Neural cell (in vitro differentiated cells): ENCODE measurements at regions not wholly inside any gene's neighbourhood (a gene's known extent, or its start where the extent isn't known, plus 50 kb on each side); places are given as distances from the start of the nearest gene placed in this dataset.
A peak's percentile ranks its signal among the peaks of the same experiment; 100 is the strongest.

Source experiments
- H2AFZ ChIP-seq: fragments of 200-600, 300-800 bp; sonication (generic), shearing (Covaris generic); 2 replicates; pipeline ENCODE4 v1.6.0; 2014; ENCODE audit warnings: low read depth, mild to moderate bottlenecking, antibody characterized with exemption, low read length, moderate library complexity
- H3F3A ChIP-seq: fragments of 200-600 bp; shearing (Covaris generic); 2 replicates; pipeline ENCODE4 v1.6.1; 2016; ENCODE audit warnings: mild to moderate bottlenecking, moderate library complexity, mixed read lengths, antibody characterized with exemption, low read length; ENCODE audit not compliant: insufficient read depth, poor library complexity, severe bottlenecking
- H3K27ac ChIP-seq: fragments of 200-600, 300-800 bp; sonication (generic), shearing (Covaris generic); 2 replicates; pipeline ENCODE4 v1.5.1; 2014; ENCODE audit warnings: mild to moderate bottlenecking, low read length, moderate library complexity
- H3K27me3 ChIP-seq: fragments of 300-800, 200-600 bp; sonication (generic), shearing (Covaris generic); 2 replicates; pipeline ENCODE4 v1.6.0; 2014; ENCODE audit warnings: mild to moderate bottlenecking, low read depth, low read length, moderate library complexity; ENCODE audit not compliant: insufficient read depth
- H3K36me3 ChIP-seq: fragments of 300-800, 200-600 bp; sonication (generic), shearing (Covaris generic); 2 replicates; pipeline ENCODE4 v1.5.1; 2014; ENCODE audit warnings: mild to moderate bottlenecking, antibody characterized with exemption, low read length, moderate library complexity; ENCODE audit not compliant: insufficient read depth
- H3K4me2 ChIP-seq: fragments of 300-800, 200-600 bp; sonication (generic), shearing (Covaris generic); 2 replicates; pipeline ENCODE4 v1.6.0; 2014; ENCODE audit warnings: mild to moderate bottlenecking, low read length
- H3K4me3 ChIP-seq: fragments of 300-800, 200-600 bp; sonication (generic), shearing (Covaris generic); 2 replicates; pipeline ENCODE4 v1.5.1; 2014; ENCODE audit warnings: mild to moderate bottlenecking, low read length, moderate library complexity
- H3K79me2 ChIP-seq: fragments of 200-600 bp; shearing (Covaris generic); replicated peaks from 2 replicates; pipeline ENCODE4 v1.6.0; 2014; ENCODE audit warnings: mild to moderate bottlenecking, low read length, moderate library complexity; ENCODE audit not compliant: insufficient read depth
- H3K9ac ChIP-seq: fragments of 300-800, 200-600 bp; sonication (generic), shearing (Covaris generic); 2 replicates; pipeline ENCODE4 v1.6.1; 2016; ENCODE audit warnings: mild to moderate bottlenecking, low read length, mixed read lengths
- H3K9me2 ChIP-seq: fragments of 200-600 bp; shearing (Covaris generic); 2 replicates; pipeline ENCODE4 v1.6.1; 2016; ENCODE audit warnings: mild to moderate bottlenecking, low read length, mixed read lengths; ENCODE audit not compliant: insufficient read depth
- H3K9me3 ChIP-seq: fragments of 200-600, 300-800 bp; sonication (generic), shearing (Covaris generic); 2 replicates; pipeline ENCODE4 v1.6.1; 2016; ENCODE audit warnings: mild to moderate bottlenecking, mixed run types, low read length, moderate library complexity, mixed read lengths
- H4K20me1 ChIP-seq: fragments of 200-600 bp; shearing (Covaris generic); 2 replicates; pipeline ENCODE4 v1.6.1; 2016; ENCODE audit warnings: mild to moderate bottlenecking, mixed run types; ENCODE audit not compliant: insufficient read depth
- CTCF ChIP-seq: fragments of 450-650 bp; IDR thresholded peaks from 2 replicates; pipeline ENCODE4 v1.5.1; 2014; ENCODE audit warnings: antibody characterized with exemption, mild to moderate bottlenecking, moderate library complexity; ENCODE audit not compliant: poor library complexity, severe bottlenecking
- EP300 ChIP-seq: fragments of 450-650 bp; conservative IDR thresholded peaks from 2 replicates; pipeline ENCODE4 v1.6.1; 2014; ENCODE audit warnings: antibody characterized with exemption, mild to moderate bottlenecking, moderate library complexity; ENCODE audit not compliant: poor library complexity, severe bottlenecking
- EZH2 ChIP-seq: fragments of 200-600, 300-800 bp; shearing (Covaris generic), sonication (generic); IDR thresholded peaks from 2 replicates; pipeline ENCODE4 v1.6.1; 2014; ENCODE audit warnings: antibody characterized with exemption, low read length, borderline replicate concordance, mild to moderate bottlenecking; ENCODE audit not compliant: insufficient read depth, poor library complexity, severe bottlenecking
- MXI1 ChIP-seq: fragments of 450-650 bp; conservative IDR thresholded peaks from 2 replicates; pipeline ENCODE4 v1.6.1; 2014; ENCODE audit warnings: antibody characterized with exemption, mild to moderate bottlenecking; ENCODE audit not compliant: poor library complexity, severe bottlenecking
- POLR2AphosphoS5 ChIP-seq: IDR thresholded peaks from 2 replicates; pipeline ENCODE4 v1.6.1; 2012
- RAD21 ChIP-seq: fragments of 450-650 bp; conservative IDR thresholded peaks from 2 replicates; pipeline ENCODE4 v1.6.1; 2014; ENCODE audit warnings: antibody characterized with exemption, mild to moderate bottlenecking, moderate library complexity
- REST ChIP-seq: IDR thresholded peaks from 2 replicates; pipeline ENCODE4 v1.6.1; 2012; ENCODE audit warnings: borderline replicate concordance
- SMC3 ChIP-seq: fragments of 450-650 bp; conservative IDR thresholded peaks from 2 replicates; pipeline ENCODE4 v1.6.1; 2014; ENCODE audit warnings: antibody characterized with exemption, mild to moderate bottlenecking, moderate library complexity; ENCODE audit not compliant: poor library complexity
- TAF1 ChIP-seq: IDR thresholded peaks from 2 replicates; pipeline ENCODE4 v1.6.1; 2012; ENCODE audit warnings: low read depth

- no peak overlapping the region for H3K27ac ChIP-seq
- H3K36me3 ChIP-seq, result no peaks in the 10 kb centered on the region
- H3K79me2 ChIP-seq, result no peaks in the 10 kb centered on the region
- no peak overlapping the region for H3K4me3 ChIP-seq
- H3K4me2 ChIP-seq, result no peak overlapping the region
- H3F3A ChIP-seq, result no peaks in the 10 kb centered on the region
- no peaks in the 10 kb centered on the region for H3K27me3 ChIP-seq
- H3K9me2 ChIP-seq, result no peaks in the 10 kb centered on the region
- H4K20me1 ChIP-seq, result no peaks in the 10 kb centered on the region
- H2AFZ ChIP-seq, result no peak overlapping the region
- H3K9ac ChIP-seq, result no peak overlapping the region
- peaks cover 4% of the 10 kb centered on the region for H3K9me3 ChIP-seq
- TF ChIP-seq POLR2AphosphoS5 (no peak), EP300 (no peak), EZH2 (no peak), SMC3 (no peak), TAF1 (no peak), REST (no peak), MXI1 (no peak), CTCF (no peak), RAD21 (no peak)
Observed at GRCh38 chr11:11208994-11209393, 144.1 kb downstream of the CSNK2A3 start.

- Histone ChIP-seq H3K9me3 (peaks cover 4% of the 10 kb centered on the region), H3K79me2 (no peaks in the 10 kb centered on the region), H3K4me2 (no peak overlapping the region), H3K9me2 (no peaks in the 10 kb centered on the region), H4K20me1 (no peaks in the 10 kb centered on the region), H3K27ac (no peak overlapping the region), H3F3A (no peaks in the 10 kb centered on the region), H3K9ac (no peak overlapping the region), H2AFZ (no peak overlapping the region), H3K4me3 (no peak overlapping the region), H3K27me3 (no peaks in the 10 kb centered on the region), H3K36me3 (no peaks in the 10 kb centered on the region)
- TF ChIP-seq CTCF (peak; percentile 27), POLR2AphosphoS5 (no peak)
Observed at GRCh38 chr11:11207428-11207827, 145.6 kb downstream of the CSNK2A3 start.
